NOMO-1 (cell line): ENCODE measurements at regions not wholly inside any gene's neighbourhood (a gene's known extent, or its start where the extent isn't known, plus 50 kb on each side); places are given as distances from the start of the nearest gene placed in this dataset.
A peak's percentile ranks its signal among the peaks of the same experiment; 100 is the strongest.
"Not testable (repeated sequence)": the region's sequence is repeated elsewhere in the genome, so short reads cannot be mapped to it uniquely, and the experiment has no call there.

Experiments used
- DNase-seq, 2 experiments: peaks; one replicate each; lab custom pipeline; 2025; ENCODE audit not compliant: unreplicated experiment in 2 of 2; lab: John Stamatoyannopoulos, UW

DNA sequence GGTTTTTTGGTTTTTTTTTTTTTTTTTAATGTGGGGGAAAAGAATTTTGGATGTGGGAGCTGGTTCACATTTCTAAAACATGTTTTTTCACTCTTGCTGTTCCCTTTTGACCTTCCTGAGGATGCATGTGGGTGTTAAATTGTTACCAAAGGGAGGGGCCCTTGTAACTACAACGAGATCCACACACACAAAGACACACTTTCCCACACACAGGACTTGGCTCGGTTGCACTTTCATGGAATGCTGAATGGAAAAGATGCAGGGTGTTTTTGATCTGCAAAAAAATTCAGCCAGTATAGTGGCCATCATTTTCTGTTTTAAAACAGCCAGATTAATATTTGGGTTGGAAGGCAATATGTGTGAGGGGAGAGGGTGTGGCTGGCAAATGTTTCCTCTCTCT lies 576.9 kb downstream of the EBF1 start:
- DNase-seq = no peak

GRCh38 chr5:158521995-158522394 lies 577.7 kb downstream of the EBF1 start:
- DNase-seq = peak; percentile 36 to 81

- no peak for DNase-seq
Observed at GRCh38 chr5:158519433-158520021, 580.2 kb downstream of the EBF1 start.

GRCh38 chr5:158516521-158516920 lies 583.2 kb downstream of the EBF1 start:
- DNase-seq = no peak

GRCh38 chr5:158514986-158515359 lies 584.7 kb downstream of the EBF1 start:
- DNase-seq = no peak

DNA sequence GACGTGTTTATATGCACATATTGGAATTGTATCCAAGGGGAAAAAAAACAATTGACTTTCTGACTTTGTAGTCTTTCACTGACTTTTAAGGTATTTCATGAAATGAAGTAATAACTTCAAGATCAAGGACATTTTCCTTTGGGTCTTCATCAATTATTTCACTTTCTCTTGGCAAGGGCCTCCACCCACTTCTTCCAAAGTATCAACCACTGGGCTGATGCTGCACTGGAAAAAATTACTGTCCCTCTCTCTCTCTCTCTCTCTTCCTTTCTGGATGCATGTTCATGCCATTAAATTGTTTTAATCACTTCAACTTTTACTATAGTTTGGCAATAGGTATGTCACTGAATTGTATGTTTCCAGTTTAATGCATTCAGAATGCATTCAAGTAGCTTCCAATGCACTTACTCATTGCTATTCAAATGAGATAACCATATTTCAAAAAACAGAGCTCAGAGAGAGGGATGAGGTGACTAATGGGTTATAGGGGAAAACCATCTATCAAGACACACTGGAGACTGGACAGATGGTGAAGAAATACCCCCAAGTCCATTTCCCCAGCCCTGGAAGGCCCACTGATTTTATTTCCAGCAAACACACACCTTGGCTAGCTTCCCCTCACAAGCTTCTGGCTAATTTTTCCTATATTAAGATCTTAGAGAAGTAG lies 585.3 kb downstream of the EBF1 start:
- no peak for DNase-seq

DNA sequence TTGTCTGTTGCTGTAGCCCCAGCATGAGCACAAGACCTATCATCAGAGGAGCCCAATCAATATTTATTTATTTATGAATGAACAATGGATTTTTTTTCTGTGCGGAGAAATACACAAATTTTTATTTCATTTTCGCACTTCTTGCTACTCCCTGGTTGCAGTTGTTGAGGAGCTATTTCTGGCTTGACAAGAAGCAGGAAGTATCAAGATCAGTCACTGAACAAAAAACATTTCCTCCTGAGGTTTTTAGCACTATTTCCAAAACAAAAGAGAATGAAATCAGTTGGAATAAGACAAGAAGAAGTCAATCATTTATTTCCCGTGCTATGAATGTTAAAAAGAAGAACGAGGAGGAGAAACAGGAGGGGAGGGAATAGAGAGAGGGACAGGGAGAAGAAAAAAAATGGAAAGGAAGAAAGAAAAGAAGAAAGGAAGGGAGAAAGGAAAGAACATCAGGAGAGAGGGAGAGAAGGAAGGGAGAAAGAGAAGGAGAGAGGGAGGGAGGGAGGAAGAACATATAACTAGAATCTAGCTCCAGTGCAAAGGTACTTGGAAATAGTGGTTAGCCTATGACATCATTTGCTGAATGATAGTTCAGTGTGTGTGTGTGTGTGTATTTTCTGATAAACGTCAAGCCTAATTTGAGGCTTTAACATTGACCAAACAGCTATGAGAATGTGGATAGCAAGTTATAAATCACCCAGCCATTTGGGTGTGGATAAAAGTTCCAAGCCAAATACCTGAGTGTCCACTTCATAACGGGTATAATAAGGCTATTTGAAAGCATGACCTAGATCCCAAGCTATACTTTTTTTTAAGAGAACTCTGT lies 586.0 kb downstream of the EBF1 start:
- DNase-seq = peak in 1 of 2 experiments; percentile 23

- no peak for DNase-seq
Observed at GRCh38 chr5:158511454-158511853, 588.3 kb downstream of the EBF1 start.

GRCh38 chr5:158510479-158510878 lies 589.2 kb downstream of the EBF1 start:
- DNase-seq = no peak

DNA sequence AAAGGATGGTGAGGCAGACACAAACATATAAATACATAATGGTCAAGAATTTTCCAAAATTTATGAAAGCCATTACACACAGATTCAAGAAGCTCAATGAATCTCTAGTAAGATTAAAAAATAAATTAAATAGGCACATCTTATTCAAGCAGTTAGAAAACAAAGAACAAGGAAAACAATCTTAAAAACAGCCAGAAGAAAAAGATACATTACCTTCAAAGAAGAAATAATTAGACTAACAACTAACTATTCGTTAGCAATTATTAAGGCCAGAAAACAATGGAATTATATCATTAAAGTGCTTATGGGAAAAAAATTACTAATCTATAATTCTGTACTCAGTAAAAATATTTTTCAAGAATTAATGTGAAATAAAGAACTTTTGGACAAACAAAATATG lies 593.1 kb downstream of the EBF1 start:
- DNase-seq = no peak

- peak; percentile 64 to 86 for DNase-seq
Observed at GRCh38 chr5:158502686-158503085, 597.0 kb downstream of the EBF1 start.

DNA sequence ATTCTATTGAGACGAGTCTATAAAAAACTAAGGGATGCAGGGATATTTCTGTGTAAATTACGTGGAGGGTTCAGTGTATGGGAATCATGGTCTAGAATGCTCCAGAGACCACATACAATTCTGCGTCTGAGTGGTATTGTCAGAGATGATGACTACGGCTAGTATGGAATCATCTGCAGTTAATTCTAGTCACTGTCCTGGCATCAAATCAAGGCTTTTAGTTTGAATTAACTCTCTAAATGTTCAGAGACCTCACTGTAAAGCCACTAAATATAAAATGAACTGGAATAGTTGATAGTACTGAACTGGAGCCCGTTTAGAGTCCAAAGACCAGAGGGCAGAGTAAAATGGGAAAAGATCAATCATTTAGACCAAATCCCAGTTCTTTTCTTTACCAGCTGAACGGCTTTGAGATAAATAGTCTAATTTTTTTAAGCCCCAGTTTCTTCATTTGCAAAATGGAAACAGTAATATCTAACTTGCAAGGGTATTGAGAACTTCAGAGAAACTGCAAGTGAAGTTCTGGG lies 599.8 kb downstream of the EBF1 start:
- no peak for DNase-seq

- no peak for DNase-seq
Observed at GRCh38 chr5:158499075-158499891, 600.4 kb downstream of the EBF1 start.

- DNase-seq = no peak
Observed at GRCh38 chr5:158496624-158497023, 603.1 kb downstream of the EBF1 start.

- no peak for DNase-seq
Observed at GRCh38 chr5:158494541-158494940, 605.2 kb downstream of the EBF1 start.

DNA sequence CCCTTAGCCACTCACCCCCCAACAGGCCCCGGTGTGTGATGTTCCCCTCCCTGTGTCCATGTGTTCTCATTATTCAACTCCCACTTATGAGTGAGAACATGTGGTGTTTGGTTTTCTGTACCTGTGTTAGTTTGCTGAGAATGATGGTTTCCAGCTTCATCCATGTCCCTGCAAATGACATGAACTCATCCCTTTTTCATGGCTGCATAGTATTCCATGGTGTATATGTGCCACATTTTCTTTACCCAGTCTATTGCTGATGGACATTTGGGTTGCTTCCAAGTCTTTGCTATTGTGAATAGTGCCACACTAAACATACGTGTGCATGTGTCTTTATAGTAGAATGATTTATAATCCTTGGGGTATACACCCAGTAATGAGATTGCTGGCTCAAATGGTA lies 605.7 kb downstream of the EBF1 start:
- DNase-seq = not testable (repeated sequence)

GRCh38 chr5:158492841-158493242 lies 606.9 kb downstream of the EBF1 start:
- no peak for DNase-seq

DNA sequence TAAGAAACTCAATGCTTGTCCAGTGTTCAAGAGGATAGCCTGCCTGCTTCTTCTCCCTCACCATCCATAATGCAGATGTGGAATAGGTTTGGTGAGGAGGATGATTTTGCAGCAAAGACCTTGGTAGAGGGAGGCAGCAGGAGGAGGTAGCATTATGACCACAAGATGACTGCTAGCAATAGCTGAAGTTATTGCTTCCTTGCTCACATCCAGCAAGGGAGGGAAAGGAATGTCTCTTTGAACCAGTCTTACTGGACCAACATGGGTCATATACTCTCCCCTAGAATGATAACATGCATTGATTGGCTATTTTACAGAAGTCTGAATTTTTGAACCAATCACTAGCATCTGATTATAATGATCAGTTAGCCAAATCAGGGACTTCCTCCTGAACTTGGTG lies 607.6 kb downstream of the EBF1 start:
- no peak for DNase-seq

- DNase-seq = no peak
Observed at GRCh38 chr5:158487664-158488063, 612.1 kb downstream of the EBF1 start.

DNA sequence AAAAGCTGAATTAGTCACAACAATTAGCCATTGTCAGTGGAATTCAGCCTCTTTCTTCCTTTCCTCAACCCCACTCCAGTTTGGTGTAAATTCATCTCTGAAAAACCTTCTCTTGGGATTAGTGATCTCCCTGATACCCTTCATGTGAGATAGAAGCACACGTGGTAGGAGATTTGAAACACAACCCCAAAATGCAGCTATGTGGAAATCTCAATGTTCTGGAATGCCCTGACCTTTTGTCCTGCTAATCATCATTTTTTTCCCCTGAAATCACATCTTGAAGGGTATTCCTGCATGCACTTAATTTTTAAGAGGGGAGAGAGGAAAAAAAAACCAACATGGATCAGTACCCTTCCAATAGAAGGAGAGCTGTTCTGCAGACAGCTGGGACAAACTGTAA lies 612.6 kb downstream of the EBF1 start:
- no peak for DNase-seq

DNA sequence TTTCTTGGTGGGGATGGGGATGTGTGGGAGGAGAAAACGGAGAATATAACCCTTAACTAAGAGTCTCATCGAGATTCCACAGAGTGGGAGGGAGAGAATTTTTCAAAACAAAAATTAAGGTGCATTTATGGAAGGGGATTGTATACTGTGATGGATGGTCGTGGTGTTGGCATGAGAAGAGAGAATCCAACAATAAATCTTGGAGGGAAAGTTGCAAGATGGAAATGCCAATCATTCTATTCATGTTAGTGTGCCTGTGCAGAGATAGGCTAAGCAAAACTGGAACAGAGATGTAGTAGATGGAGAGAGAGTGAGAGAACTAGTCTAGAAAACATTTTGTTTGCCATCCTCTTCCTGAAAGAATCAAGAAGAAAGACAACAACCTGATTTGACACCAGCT lies 613.1 kb downstream of the EBF1 start:
- DNase-seq = no peak
